Neural cell (in vitro differentiated cells): ENCODE measurements at regions not wholly inside any gene's neighbourhood (a gene's known extent, or its start where the extent isn't known, plus 50 kb on each side); places are given as distances from the start of the nearest gene placed in this dataset.

Experiments used
- H2AFZ ChIP-seq: fragments of 200-600, 300-800 bp; sonication (generic), shearing (Covaris generic); 2 replicates; pipeline ENCODE4 v1.6.0; 2014; ENCODE audit warnings: low read depth, mild to moderate bottlenecking, antibody characterized with exemption, low read length, moderate library complexity
- H3F3A ChIP-seq: fragments of 200-600 bp; shearing (Covaris generic); 2 replicates; pipeline ENCODE4 v1.6.1; 2016; ENCODE audit warnings: mild to moderate bottlenecking, moderate library complexity, mixed read lengths, antibody characterized with exemption, low read length; ENCODE audit not compliant: insufficient read depth, poor library complexity, severe bottlenecking
- H3K27ac ChIP-seq: fragments of 200-600, 300-800 bp; sonication (generic), shearing (Covaris generic); 2 replicates; pipeline ENCODE4 v1.5.1; 2014; ENCODE audit warnings: mild to moderate bottlenecking, low read length, moderate library complexity
- H3K27me3 ChIP-seq: fragments of 300-800, 200-600 bp; sonication (generic), shearing (Covaris generic); 2 replicates; pipeline ENCODE4 v1.6.0; 2014; ENCODE audit warnings: mild to moderate bottlenecking, low read depth, low read length, moderate library complexity; ENCODE audit not compliant: insufficient read depth
- H3K36me3 ChIP-seq: fragments of 300-800, 200-600 bp; sonication (generic), shearing (Covaris generic); 2 replicates; pipeline ENCODE4 v1.5.1; 2014; ENCODE audit warnings: mild to moderate bottlenecking, antibody characterized with exemption, low read length, moderate library complexity; ENCODE audit not compliant: insufficient read depth
- H3K4me2 ChIP-seq: fragments of 300-800, 200-600 bp; sonication (generic), shearing (Covaris generic); 2 replicates; pipeline ENCODE4 v1.6.0; 2014; ENCODE audit warnings: mild to moderate bottlenecking, low read length
- H3K4me3 ChIP-seq: fragments of 300-800, 200-600 bp; sonication (generic), shearing (Covaris generic); 2 replicates; pipeline ENCODE4 v1.5.1; 2014; ENCODE audit warnings: mild to moderate bottlenecking, low read length, moderate library complexity
- H3K79me2 ChIP-seq: fragments of 200-600 bp; shearing (Covaris generic); replicated peaks from 2 replicates; pipeline ENCODE4 v1.6.0; 2014; ENCODE audit warnings: mild to moderate bottlenecking, low read length, moderate library complexity; ENCODE audit not compliant: insufficient read depth
- H3K9ac ChIP-seq: fragments of 300-800, 200-600 bp; sonication (generic), shearing (Covaris generic); 2 replicates; pipeline ENCODE4 v1.6.1; 2016; ENCODE audit warnings: mild to moderate bottlenecking, low read length, mixed read lengths
- H3K9me2 ChIP-seq: fragments of 200-600 bp; shearing (Covaris generic); 2 replicates; pipeline ENCODE4 v1.6.1; 2016; ENCODE audit warnings: mild to moderate bottlenecking, low read length, mixed read lengths; ENCODE audit not compliant: insufficient read depth
- H3K9me3 ChIP-seq: fragments of 200-600, 300-800 bp; sonication (generic), shearing (Covaris generic); 2 replicates; pipeline ENCODE4 v1.6.1; 2016; ENCODE audit warnings: mild to moderate bottlenecking, mixed run types, low read length, moderate library complexity, mixed read lengths
- H4K20me1 ChIP-seq: fragments of 200-600 bp; shearing (Covaris generic); 2 replicates; pipeline ENCODE4 v1.6.1; 2016; ENCODE audit warnings: mild to moderate bottlenecking, mixed run types; ENCODE audit not compliant: insufficient read depth
- CTCF ChIP-seq: fragments of 450-650 bp; IDR thresholded peaks from 2 replicates; pipeline ENCODE4 v1.5.1; 2014; ENCODE audit warnings: antibody characterized with exemption, mild to moderate bottlenecking, moderate library complexity; ENCODE audit not compliant: poor library complexity, severe bottlenecking
- EP300 ChIP-seq: fragments of 450-650 bp; conservative IDR thresholded peaks from 2 replicates; pipeline ENCODE4 v1.6.1; 2014; ENCODE audit warnings: antibody characterized with exemption, mild to moderate bottlenecking, moderate library complexity; ENCODE audit not compliant: poor library complexity, severe bottlenecking
- EZH2 ChIP-seq: fragments of 200-600, 300-800 bp; shearing (Covaris generic), sonication (generic); IDR thresholded peaks from 2 replicates; pipeline ENCODE4 v1.6.1; 2014; ENCODE audit warnings: antibody characterized with exemption, low read length, borderline replicate concordance, mild to moderate bottlenecking; ENCODE audit not compliant: insufficient read depth, poor library complexity, severe bottlenecking
- MXI1 ChIP-seq: fragments of 450-650 bp; conservative IDR thresholded peaks from 2 replicates; pipeline ENCODE4 v1.6.1; 2014; ENCODE audit warnings: antibody characterized with exemption, mild to moderate bottlenecking; ENCODE audit not compliant: poor library complexity, severe bottlenecking
- POLR2AphosphoS5 ChIP-seq: IDR thresholded peaks from 2 replicates; pipeline ENCODE4 v1.6.1; 2012
- RAD21 ChIP-seq: fragments of 450-650 bp; conservative IDR thresholded peaks from 2 replicates; pipeline ENCODE4 v1.6.1; 2014; ENCODE audit warnings: antibody characterized with exemption, mild to moderate bottlenecking, moderate library complexity
- SMC3 ChIP-seq: fragments of 450-650 bp; conservative IDR thresholded peaks from 2 replicates; pipeline ENCODE4 v1.6.1; 2014; ENCODE audit warnings: antibody characterized with exemption, mild to moderate bottlenecking, moderate library complexity; ENCODE audit not compliant: poor library complexity
- TAF1 ChIP-seq: IDR thresholded peaks from 2 replicates; pipeline ENCODE4 v1.6.1; 2012; ENCODE audit warnings: low read depth
- TF ChIP-seq, protein P1 (sequence below): IDR thresholded peaks from 2 replicates; pipeline ENCODE4 v1.6.1; 2012; ENCODE audit warnings: borderline replicate concordance

- no peak overlapping the region for H3K27ac ChIP-seq
- H3K9me2 ChIP-seq, result no peaks in the 10 kb centered on the region
- TF ChIP-seq RAD21 (no peak), MXI1 (no peak), EP300 (no peak), EZH2 (no peak), SMC3 (no peak), TAF1 (no peak), CTCF (no peak), POLR2AphosphoS5 (no peak)
- TF ChIP-seq, protein P1, sequence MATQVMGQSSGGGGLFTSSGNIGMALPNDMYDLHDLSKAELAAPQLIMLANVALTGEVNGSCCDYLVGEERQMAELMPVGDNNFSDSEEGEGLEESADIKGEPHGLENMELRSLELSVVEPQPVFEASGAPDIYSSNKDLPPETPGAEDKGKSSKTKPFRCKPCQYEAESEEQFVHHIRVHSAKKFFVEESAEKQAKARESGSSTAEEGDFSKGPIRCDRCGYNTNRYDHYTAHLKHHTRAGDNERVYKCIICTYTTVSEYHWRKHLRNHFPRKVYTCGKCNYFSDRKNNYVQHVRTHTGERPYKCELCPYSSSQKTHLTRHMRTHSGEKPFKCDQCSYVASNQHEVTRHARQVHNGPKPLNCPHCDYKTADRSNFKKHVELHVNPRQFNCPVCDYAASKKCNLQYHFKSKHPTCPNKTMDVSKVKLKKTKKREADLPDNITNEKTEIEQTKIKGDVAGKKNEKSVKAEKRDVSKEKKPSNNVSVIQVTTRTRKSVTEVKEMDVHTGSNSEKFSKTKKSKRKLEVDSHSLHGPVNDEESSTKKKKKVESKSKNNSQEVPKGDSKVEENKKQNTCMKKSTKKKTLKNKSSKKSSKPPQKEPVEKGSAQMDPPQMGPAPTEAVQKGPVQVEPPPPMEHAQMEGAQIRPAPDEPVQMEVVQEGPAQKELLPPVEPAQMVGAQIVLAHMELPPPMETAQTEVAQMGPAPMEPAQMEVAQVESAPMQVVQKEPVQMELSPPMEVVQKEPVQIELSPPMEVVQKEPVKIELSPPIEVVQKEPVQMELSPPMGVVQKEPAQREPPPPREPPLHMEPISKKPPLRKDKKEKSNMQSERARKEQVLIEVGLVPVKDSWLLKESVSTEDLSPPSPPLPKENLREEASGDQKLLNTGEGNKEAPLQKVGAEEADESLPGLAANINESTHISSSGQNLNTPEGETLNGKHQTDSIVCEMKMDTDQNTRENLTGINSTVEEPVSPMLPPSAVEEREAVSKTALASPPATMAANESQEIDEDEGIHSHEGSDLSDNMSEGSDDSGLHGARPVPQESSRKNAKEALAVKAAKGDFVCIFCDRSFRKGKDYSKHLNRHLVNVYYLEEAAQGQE, result no peak
- H3K9me3 ChIP-seq, result no peaks in the 10 kb centered on the region
- H3K79me2 ChIP-seq, result no peaks in the 10 kb centered on the region
- H3F3A ChIP-seq, result no peaks in the 10 kb centered on the region
- no peaks in the 10 kb centered on the region for H3K36me3 ChIP-seq
- no peak overlapping the region for H2AFZ ChIP-seq
- no peak overlapping the region for H3K4me2 ChIP-seq
- no peaks in the 10 kb centered on the region for H3K27me3 ChIP-seq
- no peak overlapping the region for H3K4me3 ChIP-seq
- no peak overlapping the region for H3K9ac ChIP-seq
- H4K20me1 ChIP-seq, result no peaks in the 10 kb centered on the region
Measured at GRCh38 chr7:69450456-69450855, 147.8 kb upstream of the AUTS2 start.

DNA sequence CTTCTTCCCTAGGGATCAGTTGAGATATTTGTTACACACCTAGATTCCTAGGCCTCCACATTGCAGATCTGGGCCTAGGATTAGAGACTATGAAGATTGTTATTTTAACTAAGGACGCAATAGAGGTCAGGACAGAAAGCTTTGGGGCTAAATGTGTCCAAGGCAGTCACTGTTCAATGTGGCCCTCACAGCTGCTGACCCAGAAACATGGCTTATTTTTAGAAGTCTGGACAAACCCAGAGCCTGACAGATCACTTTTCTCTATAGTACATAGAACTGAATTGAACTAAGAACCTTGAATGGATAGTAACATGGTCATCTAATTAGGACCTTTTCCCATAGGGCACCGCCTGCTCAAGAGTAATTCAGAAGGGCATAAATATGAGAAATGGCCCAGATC lies 146.6 kb upstream of the AUTS2 start:
- no peak overlapping the region for H3K9ac ChIP-seq
- no peaks in the 10 kb centered on the region for H3K9me2 ChIP-seq
- no peaks in the 10 kb centered on the region for H3K9me3 ChIP-seq
- TF ChIP-seq EZH2, result no peak
- no peak for TF ChIP-seq EP300
- TF ChIP-seq MXI1, result no peak
- no peak for TF ChIP-seq TAF1
- no peak for TF ChIP-seq SMC3
- no peak for TF ChIP-seq POLR2AphosphoS5
- no peak for TF ChIP-seq RAD21
- TF ChIP-seq, protein P1, result no peak
- no peak for TF ChIP-seq CTCF
- no peaks in the 10 kb centered on the region for H3K79me2 ChIP-seq
- H3F3A ChIP-seq, result no peaks in the 10 kb centered on the region
- H3K27ac ChIP-seq, result no peak overlapping the region
- H3K36me3 ChIP-seq, result no peaks in the 10 kb centered on the region
- H3K27me3 ChIP-seq, result no peaks in the 10 kb centered on the region
- H3K4me3 ChIP-seq, result no peak overlapping the region
- no peak overlapping the region for H2AFZ ChIP-seq
- H3K4me2 ChIP-seq, result no peak overlapping the region
- no peaks in the 10 kb centered on the region for H4K20me1 ChIP-seq
